Peyer's patch (tissue), 4 donors: ENCODE measurements at regions not wholly inside any gene's neighbourhood (a gene's known extent, or its start where the extent isn't known, plus 50 kb on each side); places are given as distances from the start of the nearest gene placed in this dataset.

ENCODE experiments used
- DNase-seq, 3 donors: peaks; one replicate each; pipeline ENCODE4 v3.0.0-alpha.2; 2017 to 2019
- H3K27ac ChIP-seq, 4 donors: fragments of 200-600 bp; sonication (generic); one replicate each; pipeline ENCODE4 v1.5.1; 2016 to 2019
- H3K27me3 ChIP-seq, 2 donors: fragments of 200-600 bp; sonication (generic); one replicate each; pipeline ENCODE4 v1.5.1; 2019
- H3K36me3 ChIP-seq, 3 donors: fragments of 200-600 bp; sonication (generic); one replicate each; pipeline ENCODE4 v1.5.1; 2016 to 2019
- H3K4me1 ChIP-seq, 4 donors: fragments of 200-600 bp; sonication (generic); one replicate each; pipeline ENCODE4 v1.5.1; 2016 to 2019
- H3K4me3 ChIP-seq, 4 donors: fragments of 200-600 bp; sonication (generic); 1 replicate in 3 of 4; 2 replicates in 1 of 4; pipeline ENCODE4 v1.5.1; 2016 to 2019; ENCODE audit warnings: mild to moderate bottlenecking in 1 of 4
- H3K9me3 ChIP-seq, 4 donors: fragments of 200-600 bp; sonication (generic); one replicate each; pipeline ENCODE4 v1.5.1; 2016 to 2019; ENCODE audit warnings: mild to moderate bottlenecking in 1 of 4
- POLR2A ChIP-seq, 2 donors: fragments of 450-650 bp; IDR thresholded peaks; one replicate each; pipeline ENCODE4 v1.5.1; 2017; ENCODE audit warnings: antibody characterized with exemption in 2 of 2, mild to moderate bottlenecking in 2 of 2, moderate library complexity in 2 of 2
- TF ChIP-seq, protein P1 (sequence below), 6 experiments: fragments of 450-650 bp in 4 of 6; fragments of 200-600 bp in 2 of 6; sonication (generic) in 1 of 6; IDR thresholded peaks; one replicate each; pipeline ENCODE4 v1.5.1; 2017 to 2019; ENCODE audit warnings: antibody characterized with exemption in 6 of 6, mild to moderate bottlenecking in 3 of 6, moderate library complexity in 1 of 6

DNA sequence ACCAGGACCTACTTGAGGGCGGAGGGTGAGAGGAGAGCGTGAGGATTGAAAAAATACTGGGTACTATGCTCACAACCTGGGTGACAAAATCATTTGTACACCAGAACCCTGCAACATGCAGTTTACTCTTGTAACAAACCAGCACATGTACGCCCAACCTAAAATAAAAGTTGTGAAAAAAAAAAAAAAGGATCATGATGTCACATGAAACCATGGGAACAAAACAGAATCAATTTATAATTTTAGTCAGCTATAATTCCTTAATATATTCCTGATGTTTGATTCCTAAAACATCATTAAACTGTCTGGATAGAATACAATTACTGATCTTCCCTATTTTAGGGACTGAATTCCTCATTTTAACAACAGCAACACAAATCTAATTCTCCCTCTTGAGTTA lies 160.6 kb upstream of the SPRY2 start:
- no peak overlapping the region for H3K27ac ChIP-seq

DNA sequence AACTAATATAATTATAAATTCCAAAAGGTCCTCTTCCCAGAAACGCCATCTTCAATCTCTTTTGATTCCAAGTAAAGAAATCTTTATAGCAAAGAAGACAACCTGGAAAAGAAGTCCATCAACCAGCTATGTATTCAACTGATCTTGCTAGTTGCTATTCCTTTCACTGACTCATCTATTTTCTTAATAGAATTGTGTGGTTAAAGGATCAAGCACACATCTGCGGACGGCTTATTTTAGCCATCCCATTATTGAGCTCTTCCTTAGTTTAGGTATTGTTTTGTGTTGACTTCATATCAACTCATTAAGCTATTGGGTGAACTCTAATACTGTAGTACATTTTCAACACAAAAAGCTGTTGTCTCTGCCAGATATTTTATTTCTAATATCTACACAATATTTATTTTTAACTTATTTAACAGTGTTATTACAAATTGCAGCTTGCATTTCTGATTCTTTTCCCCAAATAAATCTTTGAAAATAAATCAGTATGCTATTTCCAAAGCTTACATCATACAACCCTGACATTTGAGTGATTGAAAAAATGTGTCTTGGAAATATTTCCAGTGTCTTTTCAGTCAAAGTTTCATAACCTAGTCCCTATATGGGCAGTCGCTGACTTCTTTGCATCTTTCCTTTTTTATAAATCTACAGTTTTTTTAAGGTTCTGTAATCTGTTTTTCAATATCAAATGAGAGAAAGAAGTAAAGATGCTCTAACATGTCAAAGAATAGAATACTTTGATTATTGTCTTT lies 158.8 kb upstream of the SPRY2 start:
- no peak overlapping the region for H3K27ac ChIP-seq
- no peaks in the 10 kb centered on the region for H3K4me1 ChIP-seq
- no peaks in the 10 kb centered on the region for H3K9me3 ChIP-seq
- no peaks in the 10 kb centered on the region for H3K36me3 ChIP-seq
- TF ChIP-seq, protein P1, sequence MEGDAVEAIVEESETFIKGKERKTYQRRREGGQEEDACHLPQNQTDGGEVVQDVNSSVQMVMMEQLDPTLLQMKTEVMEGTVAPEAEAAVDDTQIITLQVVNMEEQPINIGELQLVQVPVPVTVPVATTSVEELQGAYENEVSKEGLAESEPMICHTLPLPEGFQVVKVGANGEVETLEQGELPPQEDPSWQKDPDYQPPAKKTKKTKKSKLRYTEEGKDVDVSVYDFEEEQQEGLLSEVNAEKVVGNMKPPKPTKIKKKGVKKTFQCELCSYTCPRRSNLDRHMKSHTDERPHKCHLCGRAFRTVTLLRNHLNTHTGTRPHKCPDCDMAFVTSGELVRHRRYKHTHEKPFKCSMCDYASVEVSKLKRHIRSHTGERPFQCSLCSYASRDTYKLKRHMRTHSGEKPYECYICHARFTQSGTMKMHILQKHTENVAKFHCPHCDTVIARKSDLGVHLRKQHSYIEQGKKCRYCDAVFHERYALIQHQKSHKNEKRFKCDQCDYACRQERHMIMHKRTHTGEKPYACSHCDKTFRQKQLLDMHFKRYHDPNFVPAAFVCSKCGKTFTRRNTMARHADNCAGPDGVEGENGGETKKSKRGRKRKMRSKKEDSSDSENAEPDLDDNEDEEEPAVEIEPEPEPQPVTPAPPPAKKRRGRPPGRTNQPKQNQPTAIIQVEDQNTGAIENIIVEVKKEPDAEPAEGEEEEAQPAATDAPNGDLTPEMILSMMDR (IDR thresholded peaks at IDR 0.05): no peak
- no peak for TF ChIP-seq POLR2A (IDR thresholded peaks at IDR 0.05)
- no peak for DNase-seq
- no peaks in the 10 kb centered on the region for H3K27me3 ChIP-seq
- H3K4me3 ChIP-seq: no peak overlapping the region

More for the DNA sequence above, 160.6 kb upstream of the SPRY2 start:
- Histone ChIP-seq H3K9me3 (no peaks in the 10 kb centered on the region), H3K4me3 (no peak overlapping the region), H3K4me1 (no peaks in the 10 kb centered on the region), H3K27me3 (no peaks in the 10 kb centered on the region), H3K36me3 (no peaks in the 10 kb centered on the region)
- TF ChIP-seq, protein P1 (IDR thresholded peaks at IDR 0.05): no peak
- TF ChIP-seq POLR2A (IDR thresholded peaks at IDR 0.05): no peak
- DNase-seq: no peak

DNA sequence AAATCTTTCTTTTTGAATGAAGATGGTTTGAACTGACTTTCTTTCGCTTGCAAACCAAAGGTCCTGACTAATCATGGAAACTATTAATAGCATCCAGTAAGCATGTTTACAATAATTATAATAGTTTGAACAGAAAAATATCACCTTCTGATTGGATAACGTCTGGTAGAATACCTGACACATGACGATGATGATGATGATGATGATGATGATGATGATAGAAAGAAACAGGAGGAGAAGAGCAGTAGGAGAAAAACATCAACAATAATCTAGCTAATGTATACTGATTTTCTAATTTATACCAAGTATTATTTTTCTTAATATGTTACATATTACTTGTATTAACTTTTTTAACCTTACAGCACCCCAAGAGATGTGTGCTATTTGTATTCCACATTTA lies 157.5 kb upstream of the SPRY2 start:
- Histone ChIP-seq H3K27me3 (no peaks in the 10 kb centered on the region), H3K9me3 (no peaks in the 10 kb centered on the region), H3K4me3 (no peak overlapping the region), H3K4me1 (no peaks in the 10 kb centered on the region), H3K27ac (no peak overlapping the region), H3K36me3 (no peaks in the 10 kb centered on the region)
- TF ChIP-seq, protein P1 (IDR thresholded peaks at IDR 0.05): no peak
- TF ChIP-seq POLR2A (IDR thresholded peaks at IDR 0.05): no peak
- DNase-seq: no peak

DNA sequence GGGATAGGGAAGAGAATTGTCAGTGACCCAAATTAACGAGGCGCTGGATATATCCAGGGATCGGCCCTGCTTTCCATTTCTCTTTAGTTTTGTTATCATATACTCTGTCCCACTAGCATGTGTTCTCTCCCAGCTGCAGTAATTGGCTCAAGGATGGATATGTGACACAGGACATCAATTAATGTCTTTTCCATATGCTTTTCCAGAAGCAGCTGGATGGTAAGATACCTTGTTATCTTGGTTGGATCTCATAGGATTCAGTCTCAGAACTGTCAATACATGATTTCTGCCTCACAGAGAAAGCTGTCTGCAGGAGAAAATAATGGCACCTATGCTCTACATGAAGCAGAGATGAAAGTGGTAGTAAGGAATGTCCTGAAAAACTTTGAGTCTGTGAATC lies 157.1 kb upstream of the SPRY2 start:
- H3K27me3 ChIP-seq: no peaks in the 10 kb centered on the region
- H3K27ac ChIP-seq: no peak overlapping the region
- TF ChIP-seq POLR2A (IDR thresholded peaks at IDR 0.05): no peak
- TF ChIP-seq, protein P1 (IDR thresholded peaks at IDR 0.05): no peak
- no peaks in the 10 kb centered on the region for H3K36me3 ChIP-seq
- no peaks in the 10 kb centered on the region for H3K9me3 ChIP-seq
- no peak overlapping the region for H3K4me3 ChIP-seq
- no peaks in the 10 kb centered on the region for H3K4me1 ChIP-seq
- no peak for DNase-seq

DNA sequence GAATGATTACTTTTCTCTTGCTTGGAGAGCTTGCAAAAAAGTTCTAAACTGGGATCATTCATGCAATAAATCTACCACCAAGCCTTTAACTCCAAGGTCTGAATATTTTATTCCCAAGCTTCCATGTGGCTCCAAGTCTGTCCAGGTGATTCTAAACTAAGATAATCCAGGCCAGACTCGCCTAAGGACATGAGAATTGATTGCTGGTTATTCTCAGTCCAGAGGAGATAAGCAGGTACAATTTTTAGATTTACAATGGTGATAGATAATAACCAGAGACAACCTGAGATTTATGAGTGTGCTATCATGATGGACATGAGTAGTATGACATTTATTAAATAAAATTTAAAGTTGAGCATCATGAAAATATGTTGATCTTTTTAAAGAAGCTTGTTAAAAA lies 156.5 kb upstream of the SPRY2 start:
- no peak for TF ChIP-seq POLR2A (IDR thresholded peaks at IDR 0.05)
- TF ChIP-seq, protein P1 (IDR thresholded peaks at IDR 0.05): no peak
- Histone ChIP-seq H3K4me3 (no peak overlapping the region), H3K27me3 (no peaks in the 10 kb centered on the region), H3K9me3 (no peaks in the 10 kb centered on the region), H3K36me3 (no peaks in the 10 kb centered on the region), H3K27ac (no peak overlapping the region), H3K4me1 (no peaks in the 10 kb centered on the region)
- DNase-seq: no peak
